HG03025 (cell line): ENCODE measurements at regions not wholly inside any gene's neighbourhood (a gene's known extent, or its start where the extent isn't known, plus 50 kb on each side); places are given as distances from the start of the nearest gene placed in this dataset.

ENCODE experiments used
- ATAC-seq: cut with Tn5 transposase; IDR thresholded peaks from one replicate; pipeline ENCODE4 v1.9.1; 2021; ENCODE audit warnings: mild to moderate bottlenecking, moderate library complexity; ENCODE audit not compliant: unreplicated experiment, low FRiP score

- ATAC-seq: no peak
These were observed 93.0 kb upstream of the DAB2 start for GRCh38 chr5:39517800-39518199.

- no peak for ATAC-seq
These were observed 91.1 kb upstream of the DAB2 start for GRCh38 chr5:39515881-39516280.

DNA sequence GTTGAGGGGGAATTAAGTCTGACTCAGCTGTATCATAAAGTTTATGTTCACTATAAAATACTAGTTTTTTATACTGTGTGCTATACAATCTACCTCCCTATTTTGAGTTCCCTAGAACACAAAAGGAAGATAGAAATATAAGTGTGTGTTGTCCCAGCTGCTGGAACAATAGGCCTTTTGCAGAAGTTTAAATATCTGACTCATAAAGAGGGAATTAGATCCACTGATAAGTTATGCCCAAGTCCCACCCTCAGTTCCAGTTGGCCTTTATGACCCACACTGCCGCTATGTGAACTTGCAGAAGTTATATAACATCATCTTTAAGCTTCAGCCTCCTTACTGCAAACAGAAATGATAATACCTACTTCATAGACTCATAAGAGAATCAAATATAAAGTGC lies 88.5 kb upstream of the DAB2 start:
- no peak for ATAC-seq

- no peak for ATAC-seq
These were observed 81.4 kb upstream of the DAB2 start for GRCh38 chr5:39506211-39506610.

DNA sequence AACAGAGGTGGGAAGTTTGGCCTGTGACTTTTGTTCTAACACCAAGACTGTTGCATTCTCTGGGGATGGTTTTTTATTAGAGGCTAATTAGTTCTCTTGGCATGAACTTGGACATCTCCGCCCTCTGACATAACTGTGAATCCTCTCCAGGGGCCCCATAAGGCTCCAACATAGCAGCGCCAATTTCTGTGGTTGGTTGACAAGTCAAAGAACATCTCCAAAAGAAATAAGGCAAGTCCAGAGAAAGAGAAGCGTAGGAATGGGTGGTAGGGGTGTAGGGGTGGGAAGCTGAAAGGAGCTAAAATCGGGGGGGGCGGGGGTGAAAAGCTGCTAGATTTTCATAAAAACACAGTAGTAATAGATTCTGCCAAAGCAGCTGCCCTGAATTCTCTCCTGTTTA lies 81.0 kb upstream of the DAB2 start:
- ATAC-seq: no peak

- ATAC-seq: no peak
These were observed 80.6 kb upstream of the DAB2 start for GRCh38 chr5:39505363-39505762.

- ATAC-seq: no peak
These were observed 78.4 kb upstream of the DAB2 start for GRCh38 chr5:39503155-39503554.

DNA sequence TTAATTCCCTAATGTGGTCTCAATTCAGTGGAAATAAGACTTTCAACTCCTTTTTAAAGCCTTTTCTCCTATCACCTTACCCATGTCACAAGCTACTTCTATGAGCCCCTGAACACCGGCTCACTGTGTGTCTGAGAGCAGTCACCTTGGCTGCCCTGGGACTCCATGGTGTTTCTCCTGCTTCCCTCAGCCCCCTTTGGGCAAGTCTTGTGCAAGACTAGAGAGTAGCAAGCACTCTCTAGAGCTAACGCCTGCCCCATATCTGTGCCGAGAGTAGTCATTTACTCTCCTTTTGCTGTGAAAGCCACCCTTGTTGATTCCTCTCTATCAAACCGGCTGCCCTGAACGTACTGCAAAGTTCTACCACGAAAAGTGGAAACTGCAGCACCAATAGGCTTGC lies 77.9 kb upstream of the DAB2 start:
- no peak for ATAC-seq

- ATAC-seq: no peak
These were observed 76.6 kb upstream of the DAB2 start for GRCh38 chr5:39501397-39501796.

GRCh38 chr5:39500551-39501175 lies 75.9 kb upstream of the DAB2 start:
- ATAC-seq: no peak

DNA sequence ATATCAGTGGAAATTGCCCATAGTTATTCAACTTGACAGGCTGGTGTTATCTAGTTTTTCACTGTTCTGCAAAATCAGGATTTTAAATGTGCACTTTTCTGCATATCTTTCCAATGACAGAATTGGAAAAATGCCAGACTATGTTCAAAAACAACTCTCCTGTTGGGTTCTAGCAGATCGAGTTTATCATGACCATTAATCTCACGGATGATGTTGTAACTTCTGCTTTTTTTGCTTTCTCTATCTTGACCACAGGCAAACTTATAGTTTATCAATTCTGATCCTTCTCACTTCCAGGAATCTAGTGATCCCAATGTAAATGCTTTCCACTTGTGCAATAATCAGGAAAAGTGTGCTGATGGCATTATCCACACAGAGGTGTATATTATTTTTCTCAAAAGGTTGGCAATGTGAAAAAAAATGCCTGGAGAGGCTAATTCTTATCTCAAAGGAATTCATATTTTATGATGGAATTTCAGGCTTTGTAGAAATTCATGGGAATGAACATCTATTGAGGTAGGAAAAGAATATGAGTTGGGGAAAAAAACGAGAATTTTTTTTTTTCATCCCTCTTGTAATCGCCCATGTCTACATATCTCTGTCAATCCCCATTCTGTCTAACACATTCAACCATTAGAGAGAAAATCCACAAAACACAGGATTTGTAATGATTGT lies 73.6 kb upstream of the DAB2 start:
- ATAC-seq: no peak

DNA sequence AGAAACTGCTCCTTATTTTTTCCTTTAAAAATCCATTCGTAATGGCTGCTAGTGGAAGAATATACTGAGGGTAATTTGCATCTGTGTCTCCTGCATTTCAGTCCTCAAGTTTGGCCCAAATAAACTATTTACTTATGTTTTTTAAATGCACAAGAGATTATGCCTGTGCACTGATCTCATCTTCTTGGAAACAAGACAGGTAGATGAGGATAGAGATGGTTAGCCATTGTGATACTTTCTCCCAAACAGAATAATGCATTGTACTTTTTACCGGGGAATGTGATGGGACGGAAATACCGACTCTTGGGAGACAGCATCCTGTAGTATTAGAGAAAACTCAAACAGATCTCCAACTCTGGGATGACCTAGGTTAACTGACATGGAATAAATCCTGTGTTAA lies 72.5 kb upstream of the DAB2 start:
- no peak for ATAC-seq

DNA sequence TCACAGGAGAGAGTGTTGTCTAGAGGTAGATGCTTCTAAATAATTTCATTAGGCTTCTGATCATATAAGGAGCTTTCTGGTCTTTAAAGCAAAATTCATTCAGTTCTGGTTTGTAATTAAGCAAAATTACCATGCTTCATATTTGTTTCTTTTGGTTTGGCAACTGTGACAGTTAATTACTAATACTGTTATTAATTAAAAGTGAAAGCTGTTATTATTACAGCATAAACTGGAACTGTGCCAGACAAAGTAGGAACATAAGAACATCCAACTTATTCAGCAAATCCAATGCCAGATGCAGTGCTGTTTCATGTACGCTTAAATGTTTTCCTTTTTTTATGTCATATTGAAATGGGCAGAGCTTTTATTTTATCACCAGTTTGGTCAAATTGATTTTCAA lies 70.4 kb upstream of the DAB2 start:
- ATAC-seq: no peak

DNA sequence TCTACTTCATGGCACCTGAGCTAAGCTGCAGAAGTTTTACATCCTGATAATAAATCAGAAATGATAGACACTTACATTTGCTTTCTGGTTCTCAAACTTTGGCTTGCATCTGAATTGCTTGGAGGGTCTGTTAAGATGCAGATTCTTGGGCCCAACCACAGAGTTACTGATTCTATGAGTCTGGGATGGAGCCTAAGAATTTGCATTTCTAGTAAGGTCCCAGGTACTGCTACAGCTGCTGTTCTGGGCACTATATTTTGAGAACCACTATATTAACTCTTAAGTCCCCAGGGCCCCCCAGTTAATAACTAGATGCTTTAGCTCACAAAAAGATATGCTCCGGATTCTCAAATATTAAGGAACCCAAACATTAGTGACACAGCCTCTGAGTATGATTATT lies 69.8 kb upstream of the DAB2 start:
- ATAC-seq: no peak

- ATAC-seq: no peak
These were observed 69.3 kb upstream of the DAB2 start for GRCh38 chr5:39494107-39494510.

GRCh38 chr5:39491210-39491609 lies 66.4 kb upstream of the DAB2 start:
- no peak for ATAC-seq

DNA sequence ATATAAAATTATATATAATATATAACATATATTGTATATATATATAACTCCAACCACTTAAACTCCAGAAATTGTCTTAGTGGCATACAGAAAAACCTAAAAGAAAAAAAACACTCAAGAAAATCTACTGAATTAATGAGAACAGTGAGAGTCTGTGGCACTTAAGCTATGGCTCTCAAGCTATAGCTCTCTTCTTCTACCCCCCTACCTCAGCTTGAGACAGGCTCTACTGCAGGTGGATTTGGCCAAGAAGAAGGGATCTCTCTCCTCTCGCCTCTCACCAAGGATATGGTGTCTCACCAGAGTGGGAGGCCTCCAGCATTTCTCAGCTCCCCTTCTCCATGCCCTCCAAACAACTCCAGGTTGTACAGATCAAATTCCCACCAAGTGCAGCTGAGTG lies 64.5 kb upstream of the DAB2 start:
- ATAC-seq: no peak

DNA sequence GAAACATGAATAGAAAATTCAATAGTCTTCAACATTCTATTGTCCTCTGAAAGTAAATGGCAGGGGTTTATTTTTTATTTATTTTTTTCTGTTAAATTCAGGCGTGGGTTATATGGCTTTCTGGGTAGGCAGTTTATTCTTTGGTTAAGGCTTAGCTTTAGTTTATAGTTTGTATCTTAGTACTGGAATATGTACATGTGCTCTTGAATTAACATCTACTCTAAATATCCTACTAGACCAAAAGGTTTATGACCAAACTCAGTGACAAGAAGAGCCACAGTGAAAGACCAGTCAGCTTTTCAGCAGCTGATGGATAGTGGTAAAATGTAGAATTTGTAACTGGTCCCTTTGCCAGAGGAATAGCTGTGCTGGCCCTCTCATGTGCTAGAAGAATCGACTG lies 62.0 kb upstream of the DAB2 start:
- no peak for ATAC-seq

- no peak for ATAC-seq
These were observed 61.6 kb upstream of the DAB2 start for GRCh38 chr5:39486361-39486760.

DNA sequence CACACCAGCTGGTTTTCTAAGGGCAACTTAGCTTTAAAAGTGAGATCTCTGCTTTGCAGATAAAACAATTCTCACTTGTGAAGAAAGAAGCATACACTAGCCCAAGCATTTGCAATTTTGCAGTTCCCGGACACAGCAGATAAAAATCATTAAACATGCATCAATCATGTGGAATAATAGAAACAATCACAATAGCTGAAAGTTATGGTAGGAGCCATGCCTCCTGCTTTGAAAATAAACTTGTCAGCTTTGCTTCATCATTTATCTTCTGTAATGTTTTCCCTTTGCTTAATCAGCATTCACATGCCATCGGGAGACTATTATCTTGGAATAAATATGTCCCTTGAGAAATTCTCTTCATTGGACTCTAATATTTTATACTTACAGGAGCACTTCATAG lies 60.3 kb upstream of the DAB2 start:
- ATAC-seq: no peak

DNA sequence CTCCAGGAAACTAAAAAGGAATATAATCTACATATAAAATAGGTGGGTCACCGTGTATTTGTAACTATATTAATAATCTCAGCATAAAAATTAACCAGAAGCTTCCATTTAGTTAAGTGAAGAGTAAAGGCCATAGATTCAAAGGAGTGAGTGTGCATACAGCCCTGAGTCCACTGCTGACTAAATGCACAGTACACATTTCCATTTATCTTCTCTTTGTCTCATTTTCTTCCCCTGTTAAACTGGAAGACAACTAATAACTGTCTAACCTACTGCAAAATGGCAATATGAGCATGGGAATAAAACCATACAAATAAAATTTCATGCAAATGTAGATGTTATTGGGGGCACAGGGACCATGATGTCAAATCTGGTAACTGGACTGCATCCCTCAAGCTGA lies 59.9 kb upstream of the DAB2 start:
- no peak for ATAC-seq

DNA sequence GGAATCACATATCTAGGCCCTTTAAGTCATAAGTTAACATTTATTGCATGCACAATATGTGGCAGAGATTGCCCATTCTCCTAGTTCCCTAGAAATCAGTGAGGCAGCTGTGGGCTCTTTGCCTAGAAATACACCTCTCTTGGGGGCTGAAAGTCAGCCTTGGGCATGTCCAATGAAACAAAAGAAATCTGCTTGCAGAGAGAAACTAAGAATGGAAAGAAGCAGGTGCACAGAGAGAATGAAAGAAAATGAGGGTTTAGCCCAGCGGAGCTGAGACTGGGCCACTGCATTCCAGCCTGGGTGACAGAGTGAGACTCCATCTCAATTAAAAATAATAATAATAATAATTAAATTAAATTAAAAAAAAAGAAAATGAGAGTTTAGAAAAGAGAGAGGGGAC lies 57.3 kb upstream of the DAB2 start:
- no peak for ATAC-seq

DNA sequence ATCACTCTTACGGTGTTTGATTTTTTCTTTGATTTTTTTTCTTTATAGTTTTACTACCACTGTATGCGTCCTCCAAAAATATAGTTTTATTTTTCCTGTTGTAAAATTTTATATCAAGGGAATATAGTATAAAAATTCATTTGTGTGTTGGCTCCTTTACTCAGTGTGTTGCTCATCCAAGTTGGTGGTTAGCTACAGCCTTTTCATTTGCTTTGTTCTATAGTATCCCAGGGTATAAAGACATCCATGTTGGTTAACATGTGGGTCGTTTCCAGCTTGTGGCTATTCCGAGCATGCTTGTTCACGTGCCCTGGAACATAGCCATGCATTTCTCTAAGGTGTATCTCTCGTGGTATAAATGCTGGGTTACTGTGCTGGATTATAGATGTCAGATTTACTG lies 54.8 kb upstream of the DAB2 start:
- ATAC-seq: no peak
